ENCODE measurements at regions not wholly inside any gene's neighbourhood (a gene's known extent, or its start where the extent isn't known, plus 50 kb on each side); places are given as distances from the start of the nearest gene placed in this dataset.

DNA sequence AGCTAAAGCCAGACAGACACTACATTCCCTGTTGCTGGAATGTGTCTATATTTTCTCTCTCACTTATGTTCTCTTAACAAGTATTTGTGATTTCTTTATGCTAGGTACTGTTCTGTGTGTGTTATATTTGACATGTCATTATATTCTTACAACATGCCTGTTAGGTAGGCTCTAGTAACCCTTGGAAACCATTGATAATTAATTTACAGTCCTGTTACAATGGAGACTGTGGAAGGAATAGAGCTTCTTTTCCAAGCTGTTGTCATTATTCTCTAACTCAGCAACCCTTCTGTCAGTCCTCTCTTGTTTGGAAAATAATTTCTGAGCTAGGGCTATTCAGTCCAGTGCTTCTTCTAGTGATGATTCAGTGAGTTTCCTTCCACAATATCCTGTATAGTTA, 419.1 kb upstream of the BOD1L1 start:
- H3K36me3 Mint-ChIP-seq (ENCODE audit: unreplicated experiment): no peaks in the 10 kb centered on the region
- TF ChIP-seq, protein P1, sequence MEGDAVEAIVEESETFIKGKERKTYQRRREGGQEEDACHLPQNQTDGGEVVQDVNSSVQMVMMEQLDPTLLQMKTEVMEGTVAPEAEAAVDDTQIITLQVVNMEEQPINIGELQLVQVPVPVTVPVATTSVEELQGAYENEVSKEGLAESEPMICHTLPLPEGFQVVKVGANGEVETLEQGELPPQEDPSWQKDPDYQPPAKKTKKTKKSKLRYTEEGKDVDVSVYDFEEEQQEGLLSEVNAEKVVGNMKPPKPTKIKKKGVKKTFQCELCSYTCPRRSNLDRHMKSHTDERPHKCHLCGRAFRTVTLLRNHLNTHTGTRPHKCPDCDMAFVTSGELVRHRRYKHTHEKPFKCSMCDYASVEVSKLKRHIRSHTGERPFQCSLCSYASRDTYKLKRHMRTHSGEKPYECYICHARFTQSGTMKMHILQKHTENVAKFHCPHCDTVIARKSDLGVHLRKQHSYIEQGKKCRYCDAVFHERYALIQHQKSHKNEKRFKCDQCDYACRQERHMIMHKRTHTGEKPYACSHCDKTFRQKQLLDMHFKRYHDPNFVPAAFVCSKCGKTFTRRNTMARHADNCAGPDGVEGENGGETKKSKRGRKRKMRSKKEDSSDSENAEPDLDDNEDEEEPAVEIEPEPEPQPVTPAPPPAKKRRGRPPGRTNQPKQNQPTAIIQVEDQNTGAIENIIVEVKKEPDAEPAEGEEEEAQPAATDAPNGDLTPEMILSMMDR (IDR thresholded peaks at IDR 0.05; ENCODE audit: partially characterized antibody, unreplicated experiment): no peak
- H3K4me1 Mint-ChIP-seq (ENCODE audit: low read depth, unreplicated experiment): no peaks in the 10 kb centered on the region
- no peak overlapping the region for H3K27ac Mint-ChIP-seq (ENCODE audit: unreplicated experiment)
- no peaks in the 10 kb centered on the region for H3K27me3 Mint-ChIP-seq (ENCODE audit: unreplicated experiment)
- no peak overlapping the region for H3K4me3 Mint-ChIP-seq (ENCODE audit: unreplicated experiment)
- H3K9me3 Mint-ChIP-seq (ENCODE audit: unreplicated experiment): no peaks in the 10 kb centered on the region
- no peak for DNase-seq

DNA sequence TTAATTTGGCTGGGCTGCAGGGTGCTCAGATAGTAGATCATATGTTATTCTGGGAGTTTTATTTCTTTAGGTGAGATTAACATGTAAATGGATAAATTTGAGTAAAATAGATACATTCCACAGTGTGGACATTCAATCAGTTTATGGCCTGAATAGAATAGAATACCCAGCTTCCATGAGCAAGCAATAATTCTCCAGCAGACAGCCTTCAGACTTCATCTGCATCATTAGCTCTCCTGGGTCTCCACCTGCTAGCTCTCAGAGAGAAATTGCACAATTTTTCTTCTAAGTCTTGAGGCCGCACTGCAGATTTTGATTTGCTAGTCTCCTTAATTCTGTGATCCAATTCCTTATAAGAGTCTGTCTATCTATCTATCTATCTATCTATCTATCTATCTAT, 420.3 kb upstream of the BOD1L1 start:
- no peak for DNase-seq
- no peak overlapping the region for H3K4me3 Mint-ChIP-seq (ENCODE audit: unreplicated experiment)
- no peaks in the 10 kb centered on the region for H3K4me1 Mint-ChIP-seq (ENCODE audit: low read depth, unreplicated experiment)
- H3K27me3 Mint-ChIP-seq (ENCODE audit: unreplicated experiment): no peaks in the 10 kb centered on the region
- TF ChIP-seq, protein P1 (IDR thresholded peaks at IDR 0.05; ENCODE audit: partially characterized antibody, unreplicated experiment): no peak
- H3K9me3 Mint-ChIP-seq (ENCODE audit: unreplicated experiment): no peaks in the 10 kb centered on the region
- no peaks in the 10 kb centered on the region for H3K36me3 Mint-ChIP-seq (ENCODE audit: unreplicated experiment)
- no peak overlapping the region for H3K27ac Mint-ChIP-seq (ENCODE audit: unreplicated experiment)

DNA sequence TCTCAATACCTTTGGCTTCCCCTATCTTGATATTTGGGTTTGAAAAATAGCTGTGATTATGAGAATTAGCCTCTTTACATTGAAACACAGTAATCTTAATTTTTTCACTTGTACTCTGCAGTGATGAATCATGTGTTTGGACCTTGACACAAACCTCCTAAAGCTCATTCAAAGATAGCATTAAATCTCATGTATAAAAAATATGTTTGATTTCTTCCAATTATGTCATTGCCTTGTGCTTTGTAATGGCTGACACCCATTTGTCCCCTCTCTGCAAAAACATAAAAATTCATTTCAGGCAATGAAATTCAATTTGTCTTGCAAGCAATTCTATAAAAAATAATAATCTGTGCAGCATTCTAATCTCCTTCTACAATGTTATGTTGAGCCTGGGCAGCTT, 422.4 kb upstream of the BOD1L1 start:
- Mint-ChIP-seq H3K27me3 (ENCODE audit: unreplicated experiment) (no peaks in the 10 kb centered on the region), H3K4me1 (ENCODE audit: low read depth, unreplicated experiment) (no peaks in the 10 kb centered on the region), H3K27ac (ENCODE audit: unreplicated experiment) (no peak overlapping the region), H3K9me3 (ENCODE audit: unreplicated experiment) (no peaks in the 10 kb centered on the region), H3K36me3 (ENCODE audit: unreplicated experiment) (no peaks in the 10 kb centered on the region), H3K4me3 (ENCODE audit: unreplicated experiment) (no peak overlapping the region)
- no peak for DNase-seq
- TF ChIP-seq, protein P1 (IDR thresholded peaks at IDR 0.05; ENCODE audit: partially characterized antibody, unreplicated experiment): no peak

DNA sequence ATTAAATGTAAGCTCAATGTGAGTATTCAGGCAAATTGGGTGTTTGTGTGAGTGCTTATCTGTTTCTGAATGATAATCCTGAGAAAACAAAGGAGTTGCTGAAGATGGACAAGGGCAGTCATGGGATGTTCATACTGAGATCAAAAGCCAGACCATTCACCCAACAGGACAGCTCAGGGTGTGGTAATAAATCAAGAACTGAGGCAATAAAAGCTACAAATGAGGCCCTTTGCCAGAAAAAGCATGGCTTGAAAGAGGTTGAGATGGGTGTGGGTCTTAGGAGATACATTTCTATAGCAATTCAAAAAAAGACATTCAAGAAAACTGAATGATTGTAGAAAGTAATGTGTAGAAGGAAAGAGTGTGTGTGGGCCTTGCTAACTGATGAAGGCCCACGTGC, 425.8 kb upstream of the BOD1L1 start:
- H3K36me3 Mint-ChIP-seq (ENCODE audit: unreplicated experiment): no peaks in the 10 kb centered on the region
- no peaks in the 10 kb centered on the region for H3K9me3 Mint-ChIP-seq (ENCODE audit: unreplicated experiment)
- no peaks in the 10 kb centered on the region for H3K27me3 Mint-ChIP-seq (ENCODE audit: unreplicated experiment)
- no peak overlapping the region for H3K27ac Mint-ChIP-seq (ENCODE audit: unreplicated experiment)
- no peak for DNase-seq
- H3K4me3 Mint-ChIP-seq (ENCODE audit: unreplicated experiment): no peak overlapping the region
- H3K4me1 Mint-ChIP-seq (ENCODE audit: low read depth, unreplicated experiment): no peaks in the 10 kb centered on the region
- TF ChIP-seq, protein P1 (IDR thresholded peaks at IDR 0.05; ENCODE audit: partially characterized antibody, unreplicated experiment): no peak

DNA sequence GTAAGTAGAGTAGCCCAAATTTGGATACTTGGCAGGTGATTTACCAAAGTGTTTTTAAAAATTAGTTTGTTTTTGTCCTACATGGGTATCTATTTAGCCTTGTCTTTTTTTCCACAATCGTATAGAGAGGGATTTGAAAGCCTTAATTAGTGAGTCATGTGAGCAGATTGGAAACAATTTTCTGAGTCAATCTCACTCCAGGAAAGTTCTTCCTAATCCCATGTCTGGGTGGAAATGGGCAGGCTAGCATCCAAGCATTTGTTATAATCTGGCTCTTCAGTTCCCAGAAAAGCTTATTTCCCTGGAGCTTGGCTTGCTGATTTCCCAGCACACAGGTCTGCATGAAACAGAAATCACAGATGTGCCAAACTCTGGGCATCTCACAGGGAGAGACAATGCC, 426.9 kb upstream of the BOD1L1 start:
- Mint-ChIP-seq H3K9me3 (ENCODE audit: unreplicated experiment) (no peaks in the 10 kb centered on the region), H3K36me3 (ENCODE audit: unreplicated experiment) (no peaks in the 10 kb centered on the region), H3K4me3 (ENCODE audit: unreplicated experiment) (no peak overlapping the region), H3K4me1 (ENCODE audit: low read depth, unreplicated experiment) (no peaks in the 10 kb centered on the region), H3K27me3 (ENCODE audit: unreplicated experiment) (no peaks in the 10 kb centered on the region), H3K27ac (ENCODE audit: unreplicated experiment) (no peak overlapping the region)
- TF ChIP-seq, protein P1 (IDR thresholded peaks at IDR 0.05; ENCODE audit: partially characterized antibody, unreplicated experiment): no peak
- DNase-seq: no peak

All from glutamatergic neuron (in vitro differentiated cells).